ENCODE measurements at regions not wholly inside any gene's neighbourhood (a gene's known extent, or its start where the extent isn't known, plus 50 kb on each side); places are given as distances from the start of the nearest gene placed in this dataset.
A peak's percentile ranks its signal among the peaks of the same experiment; 100 is the strongest.
"Not testable (repeated sequence)": the region's sequence is repeated elsewhere in the genome, so short reads cannot be mapped to it uniquely, and the experiment has no call there.

DNA sequence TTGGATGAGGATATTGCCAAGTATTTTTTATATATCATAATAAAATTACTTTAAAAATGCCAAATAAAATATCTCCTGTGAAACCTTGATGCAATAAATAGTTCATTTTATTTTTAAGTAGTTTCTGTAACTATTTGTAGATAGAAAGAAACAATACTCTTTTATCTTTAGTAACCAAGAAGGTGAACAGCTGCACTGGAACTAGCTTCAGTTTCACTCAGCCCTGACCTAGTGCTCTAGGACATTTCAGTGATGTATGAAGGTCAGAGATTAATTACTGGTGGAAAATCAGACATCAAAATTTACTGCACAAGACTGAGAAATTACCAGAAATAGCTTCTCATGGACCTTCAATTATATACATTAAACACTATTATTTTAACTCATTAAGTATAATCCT lies 1305.0 kb downstream of the CNTNAP5 start:
- TF ChIP-seq, protein P1, sequence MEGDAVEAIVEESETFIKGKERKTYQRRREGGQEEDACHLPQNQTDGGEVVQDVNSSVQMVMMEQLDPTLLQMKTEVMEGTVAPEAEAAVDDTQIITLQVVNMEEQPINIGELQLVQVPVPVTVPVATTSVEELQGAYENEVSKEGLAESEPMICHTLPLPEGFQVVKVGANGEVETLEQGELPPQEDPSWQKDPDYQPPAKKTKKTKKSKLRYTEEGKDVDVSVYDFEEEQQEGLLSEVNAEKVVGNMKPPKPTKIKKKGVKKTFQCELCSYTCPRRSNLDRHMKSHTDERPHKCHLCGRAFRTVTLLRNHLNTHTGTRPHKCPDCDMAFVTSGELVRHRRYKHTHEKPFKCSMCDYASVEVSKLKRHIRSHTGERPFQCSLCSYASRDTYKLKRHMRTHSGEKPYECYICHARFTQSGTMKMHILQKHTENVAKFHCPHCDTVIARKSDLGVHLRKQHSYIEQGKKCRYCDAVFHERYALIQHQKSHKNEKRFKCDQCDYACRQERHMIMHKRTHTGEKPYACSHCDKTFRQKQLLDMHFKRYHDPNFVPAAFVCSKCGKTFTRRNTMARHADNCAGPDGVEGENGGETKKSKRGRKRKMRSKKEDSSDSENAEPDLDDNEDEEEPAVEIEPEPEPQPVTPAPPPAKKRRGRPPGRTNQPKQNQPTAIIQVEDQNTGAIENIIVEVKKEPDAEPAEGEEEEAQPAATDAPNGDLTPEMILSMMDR (IDR thresholded peaks at IDR 0.05; ENCODE audit: low read depth, low read length): no peak
- no peak for DNase-seq (ENCODE audit: low read depth, low spot score)
- Histone ChIP-seq H3K9me3 (ENCODE audit: control insufficient read depth, insufficient read depth, low read length) (no peaks in the 10 kb centered on the region), H3K27ac (ENCODE audit: low read depth, low read length) (no peak overlapping the region), H3K4me3 (ENCODE audit: low read depth, low read length) (no peak overlapping the region), H3K27me3 (ENCODE audit: control insufficient read depth, insufficient read depth, low read length) (no peaks in the 10 kb centered on the region)
- CTCF ChIA-PET: no interaction called here
- POLR2A ChIA-PET: no interaction called here

DNA sequence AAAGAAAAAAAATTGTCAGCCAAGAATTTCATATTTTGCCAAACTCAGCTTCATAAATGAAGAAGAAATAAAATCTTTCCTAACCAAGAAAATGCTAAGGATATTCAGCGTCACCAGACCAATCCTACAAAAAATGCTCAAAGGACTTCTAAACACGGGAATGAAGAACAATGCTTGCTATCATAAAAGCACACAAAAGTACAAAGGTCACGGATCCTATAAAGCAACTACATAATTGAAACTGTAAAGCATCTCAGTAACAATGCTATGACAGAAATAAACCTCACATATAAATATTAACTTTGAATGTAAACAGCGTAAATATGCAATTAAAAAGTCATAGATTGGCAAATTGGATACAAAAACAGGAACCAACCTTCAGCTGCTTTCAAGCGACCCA lies 1314.6 kb upstream of the GYPC start:
- ChIA-PET POLR2A (no interaction called here), CTCF (no interaction called here)
- TF ChIP-seq, protein P1 (IDR thresholded peaks at IDR 0.05; ENCODE audit: low read depth, low read length): no peak

DNA sequence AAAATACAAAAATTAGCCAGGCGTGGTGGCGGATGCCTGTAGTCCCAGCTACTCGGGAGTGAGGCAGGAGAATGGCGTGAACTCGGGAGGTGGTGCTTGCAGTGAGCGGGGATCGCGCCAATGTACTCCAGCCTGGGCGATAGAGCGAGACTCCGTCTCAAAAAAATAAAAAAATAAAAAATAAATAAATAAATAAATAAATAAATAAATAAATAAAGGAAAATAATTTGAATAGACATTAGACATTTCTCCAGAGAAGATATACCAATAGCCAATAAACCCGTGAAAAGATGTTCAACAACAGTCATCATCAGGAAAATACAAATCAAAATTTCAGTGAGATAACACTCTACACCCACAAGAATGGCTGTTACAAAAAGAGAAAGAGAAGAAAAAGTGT lies 1302.4 kb upstream of the GYPC start:
- H3K27ac ChIP-seq (ENCODE audit: low read depth, low read length); H3K4me3 ChIP-seq (ENCODE audit: low read depth, low read length); CTCF ChIA-PET; H3K9me3 ChIP-seq (ENCODE audit: control insufficient read depth, insufficient read depth, low read length); H3K27me3 ChIP-seq (ENCODE audit: control insufficient read depth, insufficient read depth, low read length); DNase-seq (ENCODE audit: low read depth, low spot score); POLR2A ChIA-PET: not testable (repeated sequence)

More for the DNA sequence above, 1314.6 kb upstream of the GYPC start:
- no peaks in the 10 kb centered on the region for H3K27me3 ChIP-seq (ENCODE audit: control insufficient read depth, insufficient read depth, low read length)
- DNase-seq (ENCODE audit: low read depth, low spot score): no peak
- no peak overlapping the region for H3K4me3 ChIP-seq (ENCODE audit: low read depth, low read length)
- H3K9me3 ChIP-seq (ENCODE audit: control insufficient read depth, insufficient read depth, low read length): no peaks in the 10 kb centered on the region
- no peak overlapping the region for H3K27ac ChIP-seq (ENCODE audit: low read depth, low read length)

DNA sequence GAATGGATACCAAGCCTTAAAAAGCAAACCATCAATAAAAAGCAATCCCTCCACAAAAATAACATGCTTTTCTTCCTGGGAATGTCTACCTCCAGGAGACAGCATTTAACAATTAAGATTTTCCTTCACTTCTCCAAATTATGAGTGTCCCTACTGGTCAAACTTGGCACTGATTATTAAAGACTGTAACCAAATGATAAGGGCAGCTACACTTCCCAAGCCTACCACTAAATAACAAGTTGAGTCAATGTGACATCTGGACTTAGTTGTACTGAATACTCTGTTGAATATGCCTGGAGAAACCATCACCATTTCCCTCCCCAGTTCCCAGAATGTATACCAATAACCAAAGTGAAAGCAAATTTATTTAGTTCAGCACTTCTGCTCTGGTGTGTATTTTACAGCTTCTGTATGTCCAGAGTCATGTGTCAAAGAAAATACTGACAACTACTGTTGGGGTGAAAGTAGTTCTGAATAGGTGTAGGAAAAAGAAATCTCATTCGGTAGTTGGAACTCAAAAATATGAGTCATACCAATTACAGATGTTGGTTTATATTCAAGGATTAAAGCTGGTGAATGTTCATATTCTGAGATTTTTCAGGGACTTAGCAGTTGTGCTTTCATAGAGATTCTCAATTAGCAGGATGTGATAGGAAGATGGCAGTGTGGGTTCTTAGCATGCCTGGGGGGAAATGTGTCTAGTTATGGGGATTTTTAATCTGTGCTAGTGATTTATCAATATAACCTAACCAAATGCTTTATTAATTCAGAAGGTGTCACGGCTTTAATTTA lies 1291.6 kb upstream of the GYPC start:
- POLR2A ChIA-PET: no interaction called here
- CTCF ChIA-PET: no interaction called here

DNA sequence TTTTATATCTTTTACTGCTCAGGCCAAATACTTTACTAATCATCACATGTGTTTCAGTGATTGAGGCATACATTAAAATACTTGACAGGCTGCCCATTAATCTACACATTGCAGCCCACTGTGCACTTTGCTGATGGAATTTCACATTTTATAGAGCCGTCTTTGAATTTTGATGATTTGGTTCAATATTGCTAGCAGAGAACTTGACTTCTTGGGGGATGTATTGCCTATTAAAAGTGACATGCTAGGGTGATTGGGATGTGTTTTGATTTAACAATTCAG lies 1291.0 kb upstream of the GYPC start:
- no peak for DNase-seq (ENCODE audit: low read depth, low spot score)
- Histone ChIP-seq H3K9me3 (ENCODE audit: control insufficient read depth, insufficient read depth, low read length) (no peaks in the 10 kb centered on the region), H3K27ac (ENCODE audit: low read depth, low read length) (no peak overlapping the region), H3K27me3 (ENCODE audit: control insufficient read depth, insufficient read depth, low read length) (peaks cover 3% of the 10 kb centered on the region), H3K4me3 (ENCODE audit: low read depth, low read length) (no peak overlapping the region)
- ChIA-PET CTCF (no interaction called here), POLR2A (no interaction called here)
- TF ChIP-seq, protein P1 (IDR thresholded peaks at IDR 0.05; ENCODE audit: low read depth, low read length): no peak

More for the DNA sequence above, 1291.6 kb upstream of the GYPC start:
- TF ChIP-seq, protein P1 (IDR thresholded peaks at IDR 0.05; ENCODE audit: low read depth, low read length): 0 out of 2 replicates have a peak, but pooled peaks have one; percentile 17
- H3K27me3 ChIP-seq (ENCODE audit: control insufficient read depth, insufficient read depth, low read length): peaks cover 3% of the 10 kb centered on the region
- H3K4me3 ChIP-seq (ENCODE audit: low read depth, low read length): no peak overlapping the region
- no peak overlapping the region for H3K27ac ChIP-seq (ENCODE audit: low read depth, low read length)
- DNase-seq (ENCODE audit: low read depth, low spot score): no peak
- no peaks in the 10 kb centered on the region for H3K9me3 ChIP-seq (ENCODE audit: control insufficient read depth, insufficient read depth, low read length)
